ENCODE measurements at regions not wholly inside any gene's neighbourhood (a gene's known extent, or its start where the extent isn't known, plus 50 kb on each side); places are given as distances from the start of the nearest gene placed in this dataset.
A peak's percentile ranks its signal among the peaks of the same experiment; 100 is the strongest.

- intact Hi-C loops (cut with DNase I; ENCODE audit: low total_unique reads): no loop called here
- H3K36me3 ChIP-seq: no peaks in the 10 kb centered on the region
- WGBS, 5 donors: 85 to 95% (median 88%) methylated on average over 4 of the region's 4 CpGs
- peak; percentile 41 for DNase-seq
- no peak overlapping the region for H3K4me3 ChIP-seq
- H3K4me1 ChIP-seq: peaks cover 0 to 36% (median 21%) of the 10 kb centered on the region in 6 donors
- no peaks in the 10 kb centered on the region for H3K27me3 ChIP-seq (replicated peaks in 1 of 7)
- no peaks in the 10 kb centered on the region for H3K9me3 ChIP-seq
- no peak for TF ChIP-seq POLR2AphosphoS5 (IDR thresholded peaks at IDR 0.05)
- TF ChIP-seq POLR2A (IDR thresholded peaks at IDR 0.05): no peak
- TF ChIP-seq, protein P1, sequence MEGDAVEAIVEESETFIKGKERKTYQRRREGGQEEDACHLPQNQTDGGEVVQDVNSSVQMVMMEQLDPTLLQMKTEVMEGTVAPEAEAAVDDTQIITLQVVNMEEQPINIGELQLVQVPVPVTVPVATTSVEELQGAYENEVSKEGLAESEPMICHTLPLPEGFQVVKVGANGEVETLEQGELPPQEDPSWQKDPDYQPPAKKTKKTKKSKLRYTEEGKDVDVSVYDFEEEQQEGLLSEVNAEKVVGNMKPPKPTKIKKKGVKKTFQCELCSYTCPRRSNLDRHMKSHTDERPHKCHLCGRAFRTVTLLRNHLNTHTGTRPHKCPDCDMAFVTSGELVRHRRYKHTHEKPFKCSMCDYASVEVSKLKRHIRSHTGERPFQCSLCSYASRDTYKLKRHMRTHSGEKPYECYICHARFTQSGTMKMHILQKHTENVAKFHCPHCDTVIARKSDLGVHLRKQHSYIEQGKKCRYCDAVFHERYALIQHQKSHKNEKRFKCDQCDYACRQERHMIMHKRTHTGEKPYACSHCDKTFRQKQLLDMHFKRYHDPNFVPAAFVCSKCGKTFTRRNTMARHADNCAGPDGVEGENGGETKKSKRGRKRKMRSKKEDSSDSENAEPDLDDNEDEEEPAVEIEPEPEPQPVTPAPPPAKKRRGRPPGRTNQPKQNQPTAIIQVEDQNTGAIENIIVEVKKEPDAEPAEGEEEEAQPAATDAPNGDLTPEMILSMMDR (IDR thresholded peaks at IDR 0.05 in 8 of 11, conservative IDR thresholded peaks at IDR 0.05 in 3 of 11): no peak
- no peak overlapping the region for H3K27ac ChIP-seq
These were observed 50.0 kb upstream of the VPS8 start for GRCh38 chr3:184761976-184762375.

All from spleen (tissue), 11 donors.